Medulla oblongata (tissue), 1 donor: ENCODE measurements at regions not wholly inside any gene's neighbourhood (a gene's known extent, or its start where the extent isn't known, plus 50 kb on each side); places are given as distances from the start of the nearest gene placed in this dataset.

Experiments
- DNase-seq: peaks from one replicate; pipeline ENCODE4 v3.0.0-alpha.2; 2015; ENCODE audit errors: extremely low spot score

GRCh38 chr13:82407321-82407720 lies 1475.0 kb downstream of the SLITRK1 start:
- DNase-seq, result no peak

- no peak for DNase-seq
These were observed 1507.6 kb downstream of the SLITRK1 start for GRCh38 chr13:82374719-82375118.

GRCh38 chr13:82370316-82370715 lies 1512.0 kb downstream of the SLITRK1 start:
- no peak for DNase-seq

- DNase-seq, result no peak
These were observed 1517.7 kb downstream of the SLITRK1 start for GRCh38 chr13:82364525-82364924.

GRCh38 chr13:82358284-82358683 lies 1524.0 kb downstream of the SLITRK1 start:
- DNase-seq, result no peak

GRCh38 chr13:82356667-82357410 lies 1525.4 kb downstream of the SLITRK1 start:
- DNase-seq, result peak; percentile 12

- DNase-seq, result no peak
These were observed 1537.4 kb downstream of the SLITRK1 start for GRCh38 chr13:82344867-82345266.

GRCh38 chr13:82341116-82341515 lies 1541.2 kb downstream of the SLITRK1 start:
- DNase-seq, result no peak

- no peak for DNase-seq
These were observed 1551.8 kb downstream of the SLITRK1 start for GRCh38 chr13:82330499-82330898.

GRCh38 chr13:82323101-82323500 lies 1559.2 kb downstream of the SLITRK1 start:
- DNase-seq, result no peak

GRCh38 chr13:82305588-82305987 lies 1576.7 kb downstream of the SLITRK1 start:
- no peak for DNase-seq

- DNase-seq, result no peak
These were observed 1584.2 kb downstream of the SLITRK1 start for GRCh38 chr13:82298106-82298505.

GRCh38 chr13:82294226-82294625 lies 1588.0 kb downstream of the SLITRK1 start:
- DNase-seq, result no peak

GRCh38 chr13:82292334-82292733 lies 1589.9 kb downstream of the SLITRK1 start:
- no peak for DNase-seq

GRCh38 chr13:82291852-82292251 lies 1590.4 kb downstream of the SLITRK1 start:
- no peak for DNase-seq

GRCh38 chr13:82275644-82276043 lies 1606.6 kb downstream of the SLITRK1 start:
- no peak for DNase-seq

GRCh38 chr13:82259284-82259683 lies 1623.0 kb downstream of the SLITRK1 start:
- DNase-seq, result no peak

- no peak for DNase-seq
These were observed 1624.3 kb downstream of the SLITRK1 start for GRCh38 chr13:82257790-82258507.

GRCh38 chr13:82248762-82249161 lies 1633.5 kb downstream of the SLITRK1 start:
- no peak for DNase-seq

- DNase-seq, result no peak
These were observed 1636.4 kb downstream of the SLITRK1 start for GRCh38 chr13:82245860-82246259.

- DNase-seq, result no peak
These were observed 1657.5 kb downstream of the SLITRK1 start for GRCh38 chr13:82224806-82225205.

GRCh38 chr13:82221621-82222020 lies 1660.7 kb downstream of the SLITRK1 start:
- no peak for DNase-seq

- no peak for DNase-seq
These were observed 1661.6 kb downstream of the SLITRK1 start for GRCh38 chr13:82220641-82221040.
